ENCODE measurements at regions not wholly inside any gene's neighbourhood (a gene's known extent, or its start where the extent isn't known, plus 50 kb on each side); places are given as distances from the start of the nearest gene placed in this dataset.

GRCh38 chr16:49194537-49195236, 87.0 kb downstream of the CBLN1 start:
- H3K4me3 ChIP-seq (replicated peaks; ENCODE audit: low read depth, low read length), result no peak overlapping the region
- no peak for DNase-seq (ENCODE audit: low read depth)
- no peak for TF ChIP-seq CTCF (IDR thresholded peaks at IDR 0.05; ENCODE audit: low read length, missing control alignments)

GRCh38 chr16:49193596-49193995, 88.0 kb downstream of the CBLN1 start:
- H3K4me3 ChIP-seq (replicated peaks; ENCODE audit: low read depth, low read length), result no peak overlapping the region
- no peak for TF ChIP-seq CTCF (IDR thresholded peaks at IDR 0.05; ENCODE audit: low read length, missing control alignments)
- DNase-seq (ENCODE audit: low read depth), result no peak

GRCh38 chr16:49189286-49189685, 92.4 kb downstream of the CBLN1 start:
- DNase-seq (ENCODE audit: low read depth), result no peak
- no peak for TF ChIP-seq CTCF (IDR thresholded peaks at IDR 0.05; ENCODE audit: low read length, missing control alignments)
- H3K4me3 ChIP-seq (replicated peaks; ENCODE audit: low read depth, low read length), result no peak overlapping the region

- DNase-seq (ENCODE audit: low read depth), result no peak
- no peak overlapping the region for H3K4me3 ChIP-seq (replicated peaks; ENCODE audit: low read depth, low read length)
- no peak for TF ChIP-seq CTCF (IDR thresholded peaks at IDR 0.05; ENCODE audit: low read length, missing control alignments)
Measured at GRCh38 chr16:49183911-49184310, 97.7 kb downstream of the CBLN1 start.

- no peak for TF ChIP-seq CTCF (IDR thresholded peaks at IDR 0.05; ENCODE audit: low read length, missing control alignments)
- H3K4me3 ChIP-seq (replicated peaks; ENCODE audit: low read depth, low read length), result no peak overlapping the region
- DNase-seq (ENCODE audit: low read depth), result no peak
Measured at GRCh38 chr16:49181791-49182518, 99.7 kb downstream of the CBLN1 start.

- DNase-seq (ENCODE audit: low read depth), result no peak
- H3K4me3 ChIP-seq (replicated peaks; ENCODE audit: low read depth, low read length), result no peak overlapping the region
- TF ChIP-seq CTCF (IDR thresholded peaks at IDR 0.05; ENCODE audit: low read length, missing control alignments), result no peak
Measured at GRCh38 chr16:49179714-49180330, 101.8 kb downstream of the CBLN1 start.
